ENCODE measurements at regions not wholly inside any gene's neighbourhood (a gene's known extent, or its start where the extent isn't known, plus 50 kb on each side); places are given as distances from the start of the nearest gene placed in this dataset.

DNA sequence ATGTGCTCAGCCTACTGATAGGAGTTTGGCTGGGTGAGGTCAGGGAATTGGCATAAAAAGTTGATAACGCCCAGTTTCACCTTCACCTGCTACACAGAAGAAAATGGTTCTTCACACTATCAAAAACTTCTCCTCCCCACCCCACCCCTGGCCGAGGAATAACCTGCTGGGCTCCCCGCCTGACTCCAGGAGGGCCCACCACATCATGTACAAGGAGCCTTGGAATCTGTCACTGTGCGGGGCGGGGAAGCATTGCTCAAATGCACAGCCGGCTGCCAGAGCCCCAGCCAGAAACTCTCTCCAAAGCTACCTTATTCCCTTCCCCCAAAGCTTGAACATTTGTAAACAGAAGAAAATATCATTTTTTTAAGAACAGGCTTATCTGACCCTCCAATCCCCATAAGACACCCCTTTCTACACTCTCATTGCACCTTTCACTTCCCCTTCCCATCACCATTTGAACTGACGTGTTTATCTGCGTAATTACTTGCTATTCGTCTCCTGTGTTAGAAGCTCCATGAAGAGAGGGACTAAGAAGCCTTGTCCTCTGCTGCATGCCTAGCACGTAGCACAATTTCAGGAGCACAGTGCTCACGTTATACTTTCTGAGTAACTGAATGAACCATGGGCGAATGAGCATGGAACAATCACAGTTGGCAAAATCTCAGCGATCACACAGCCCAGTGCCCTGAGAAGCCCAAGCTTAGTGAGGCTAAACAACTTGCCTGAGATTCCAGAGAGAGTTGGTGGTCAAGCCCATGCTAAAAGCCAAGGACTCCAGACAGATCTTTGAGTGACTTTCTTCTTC is 82.9 kb downstream of the HES1 start:
- TF ChIP-seq, protein P1, sequence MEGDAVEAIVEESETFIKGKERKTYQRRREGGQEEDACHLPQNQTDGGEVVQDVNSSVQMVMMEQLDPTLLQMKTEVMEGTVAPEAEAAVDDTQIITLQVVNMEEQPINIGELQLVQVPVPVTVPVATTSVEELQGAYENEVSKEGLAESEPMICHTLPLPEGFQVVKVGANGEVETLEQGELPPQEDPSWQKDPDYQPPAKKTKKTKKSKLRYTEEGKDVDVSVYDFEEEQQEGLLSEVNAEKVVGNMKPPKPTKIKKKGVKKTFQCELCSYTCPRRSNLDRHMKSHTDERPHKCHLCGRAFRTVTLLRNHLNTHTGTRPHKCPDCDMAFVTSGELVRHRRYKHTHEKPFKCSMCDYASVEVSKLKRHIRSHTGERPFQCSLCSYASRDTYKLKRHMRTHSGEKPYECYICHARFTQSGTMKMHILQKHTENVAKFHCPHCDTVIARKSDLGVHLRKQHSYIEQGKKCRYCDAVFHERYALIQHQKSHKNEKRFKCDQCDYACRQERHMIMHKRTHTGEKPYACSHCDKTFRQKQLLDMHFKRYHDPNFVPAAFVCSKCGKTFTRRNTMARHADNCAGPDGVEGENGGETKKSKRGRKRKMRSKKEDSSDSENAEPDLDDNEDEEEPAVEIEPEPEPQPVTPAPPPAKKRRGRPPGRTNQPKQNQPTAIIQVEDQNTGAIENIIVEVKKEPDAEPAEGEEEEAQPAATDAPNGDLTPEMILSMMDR (conservative IDR thresholded peaks at IDR 0.05; ENCODE audit: low read depth, low read length), result no peak
- DNase-seq (ENCODE audit: low read depth), result no peak
- no peak overlapping the region for H3K4me3 ChIP-seq (ENCODE audit: low read length)

DNA sequence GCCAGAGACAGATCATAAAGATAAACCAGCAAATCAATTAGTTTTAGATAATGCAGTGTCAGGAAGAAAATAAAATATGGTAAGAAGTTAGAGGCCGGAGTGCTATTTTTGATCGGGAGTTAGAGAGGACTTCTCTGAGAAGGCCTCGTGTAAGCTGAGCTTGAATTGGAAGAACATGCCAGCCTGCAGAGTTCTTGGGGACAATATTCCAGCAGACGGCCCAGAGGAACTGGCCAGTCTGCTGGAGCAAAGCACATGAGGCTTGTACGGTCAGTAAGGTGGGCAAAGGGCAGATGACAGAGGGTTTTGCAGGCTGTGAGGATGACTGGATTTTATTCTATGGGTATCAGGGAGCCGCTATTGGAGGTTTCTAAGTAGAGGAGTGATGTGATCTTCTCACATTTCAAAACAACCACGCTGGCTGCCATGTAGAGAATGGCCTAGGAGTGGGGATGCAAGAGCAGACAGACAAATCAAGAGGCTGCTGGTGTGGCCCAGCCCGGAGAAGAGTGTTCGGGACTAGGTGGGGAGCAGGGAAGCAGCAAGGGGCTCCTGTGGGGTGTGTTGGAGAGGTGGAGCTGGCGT is 84.0 kb downstream of the HES1 start:
- TF ChIP-seq, protein P1 (conservative IDR thresholded peaks at IDR 0.05; ENCODE audit: low read depth, low read length), result no peak
- no peak for DNase-seq (ENCODE audit: low read depth)
- no peak overlapping the region for H3K4me3 ChIP-seq (ENCODE audit: low read length)

DNA sequence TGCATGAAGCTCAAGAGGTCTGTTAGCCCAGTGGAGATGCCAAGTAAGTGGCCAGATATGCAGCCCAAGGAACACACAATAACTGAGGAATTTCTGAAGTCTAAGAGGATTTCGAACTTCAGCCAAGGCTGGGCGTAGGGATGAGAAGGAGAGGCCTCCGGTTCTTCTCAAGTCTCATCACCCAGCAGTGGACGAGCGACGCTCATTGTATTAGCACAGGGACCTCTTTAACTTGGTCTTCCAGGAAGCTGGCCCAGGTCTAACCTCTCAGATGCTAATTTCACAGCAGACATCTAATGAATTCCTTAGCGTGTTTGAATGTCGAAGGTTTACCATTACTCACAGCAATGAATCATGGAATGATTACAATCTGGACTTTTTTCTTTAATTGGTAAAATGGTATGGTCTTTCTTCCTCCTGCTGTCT is 85.0 kb downstream of the HES1 start:
- no peak overlapping the region for H3K4me3 ChIP-seq (ENCODE audit: low read length)
- TF ChIP-seq, protein P1 (conservative IDR thresholded peaks at IDR 0.05; ENCODE audit: low read depth, low read length), result no peak
- peak; percentile 27 for DNase-seq (ENCODE audit: low read depth)

DNA sequence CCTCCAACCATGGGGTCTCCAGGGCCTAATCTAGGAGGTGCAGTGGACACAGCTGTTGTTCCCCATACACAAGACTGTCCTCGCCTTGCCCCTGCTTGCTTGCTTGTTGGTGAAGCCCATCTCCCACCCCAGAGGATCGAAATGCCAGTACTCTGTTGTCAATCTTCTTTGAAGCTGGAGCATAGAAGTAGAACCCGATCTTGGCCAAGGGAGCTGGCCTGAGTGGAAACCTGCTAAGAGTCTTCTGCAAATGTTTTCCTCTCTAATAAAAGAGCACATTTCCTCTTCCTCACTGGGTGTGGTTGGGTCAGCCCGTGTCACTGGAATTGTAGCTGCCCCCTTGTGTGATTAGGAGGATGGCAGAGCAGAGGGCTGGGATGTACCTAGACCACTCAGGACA is 85.4 kb downstream of the HES1 start:
- TF ChIP-seq, protein P1 (conservative IDR thresholded peaks at IDR 0.05; ENCODE audit: low read depth, low read length), result no peak
- no peak for DNase-seq (ENCODE audit: low read depth)
- no peak overlapping the region for H3K4me3 ChIP-seq (ENCODE audit: low read length)

DNA sequence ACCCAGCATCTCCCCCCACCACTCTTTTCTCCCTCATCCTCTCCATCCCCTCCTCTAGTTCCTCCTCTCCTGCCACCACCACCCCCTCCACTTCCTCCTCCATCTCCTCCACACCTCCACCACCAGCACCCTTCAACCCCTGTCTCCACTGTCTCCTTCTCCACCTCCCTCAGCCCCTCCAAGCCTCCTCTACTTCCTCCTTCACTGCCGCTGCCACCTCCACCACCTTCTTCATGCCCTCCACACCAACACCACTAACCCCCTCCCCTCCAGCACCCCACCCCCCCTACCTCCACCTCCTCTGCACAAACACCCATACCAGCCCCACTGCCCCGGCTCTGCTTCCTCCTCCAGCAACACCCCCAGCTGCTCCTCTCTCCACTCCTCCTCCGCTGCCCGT is 88.0 kb downstream of the HES1 start:
- DNase-seq (ENCODE audit: low read depth), result no peak
- TF ChIP-seq, protein P1 (conservative IDR thresholded peaks at IDR 0.05; ENCODE audit: low read depth, low read length), result no peak
- H3K4me3 ChIP-seq (ENCODE audit: low read length), result no peak overlapping the region

DNA sequence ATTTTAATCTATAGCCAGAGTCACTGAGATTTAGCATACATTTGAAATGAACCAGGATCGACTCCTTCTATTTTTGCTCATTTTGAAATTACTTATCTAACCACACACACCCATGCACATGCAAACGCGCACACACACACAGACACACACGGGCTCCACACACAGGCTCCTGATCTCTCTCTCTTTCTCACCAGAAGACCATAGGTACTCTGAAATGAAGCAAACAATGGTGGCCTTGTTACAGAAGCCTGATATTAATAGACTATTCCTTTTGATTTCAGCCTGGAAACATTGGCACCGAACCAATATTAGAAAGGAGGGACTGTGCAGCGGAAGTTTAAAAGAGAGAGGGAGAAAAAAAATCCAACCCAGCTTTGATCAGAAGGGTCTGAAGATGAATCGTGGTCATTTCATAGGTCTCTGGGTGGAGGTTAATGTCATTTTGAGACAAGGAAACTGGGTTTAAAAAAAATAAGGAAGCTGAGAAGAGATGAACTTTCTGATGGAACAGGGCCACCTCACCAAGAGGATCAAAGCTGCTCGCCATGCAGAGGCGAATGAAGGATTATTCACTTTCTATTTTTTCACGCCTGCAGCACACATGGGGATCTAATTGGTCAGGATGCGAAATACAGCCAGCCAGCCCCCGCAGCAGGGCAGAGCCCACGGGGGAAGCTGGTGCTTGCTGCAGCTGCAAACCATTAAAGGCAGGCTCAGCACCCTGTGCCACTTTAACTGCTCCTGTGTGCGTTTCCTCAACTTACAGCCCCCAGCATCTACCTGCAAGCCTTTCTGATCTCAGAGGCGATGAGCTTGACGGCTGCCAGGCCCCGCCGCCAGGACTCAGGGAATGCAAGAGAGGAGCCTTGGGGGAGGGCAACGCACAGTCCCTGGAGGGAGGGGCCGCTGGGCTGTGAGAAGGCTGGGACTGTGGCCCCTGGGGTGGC is 88.8 kb downstream of the HES1 start:
- peak; percentile 37 for DNase-seq (ENCODE audit: low read depth)
- H3K4me3 ChIP-seq (ENCODE audit: low read length), result no peak overlapping the region
- TF ChIP-seq, protein P1 (conservative IDR thresholded peaks at IDR 0.05; ENCODE audit: low read depth, low read length), result no peak

Measured in retinal pigment epithelial cell (primary cell).